H1 (cell line): ENCODE measurements at regions not wholly inside any gene's neighbourhood (a gene's known extent, or its start where the extent isn't known, plus 50 kb on each side); places are given as distances from the start of the nearest gene placed in this dataset.

Experiments
- CHD1 ChIP-seq: IDR thresholded peaks from 2 replicates; pipeline ENCODE4 v1.6.1; 2012; ENCODE audit warnings: low read depth, low read length, improper control_type of control experiment
- CTCF ChIP-seq, 3 experiments: IDR thresholded peaks; 1 replicate in 2 of 3; 2 replicates in 1 of 3; pipeline versions ENCODE4 v1.5.1 to v1.6.1; 2011; ENCODE audit warnings: low read length in 3 of 3, mild to moderate bottlenecking in 3 of 3, inconsistent platforms in 2 of 3, low read depth in 1 of 3, moderate library complexity in 1 of 3; ENCODE audit not compliant: insufficient read depth in 1 of 3; ENCODE audit errors: control extremely low read depth in 1 of 3
- EGR1 ChIP-seq: IDR thresholded peaks from 2 replicates; pipeline ENCODE4 v1.6.1; 2011; ENCODE audit warnings: low read depth, low read length, borderline replicate concordance
- JUN ChIP-seq: IDR thresholded peaks from 2 replicates; pipeline ENCODE4 v1.6.1; 2011; ENCODE audit warnings: low read depth, mild to moderate bottlenecking, improper control_type of control experiment, low read length
- KDM4A ChIP-seq: IDR thresholded peaks from one replicate; pipeline ENCODE4 v1.7.1; 2012; ENCODE audit warnings: low read depth, mild to moderate bottlenecking, moderate library complexity, low read length, inconsistent platforms; ENCODE audit not compliant: severe bottlenecking
- PHF8 ChIP-seq: fragments of 200-600 bp; sonication (generic); conservative IDR thresholded peaks from 2 replicates; pipeline ENCODE4 v1.7.1; 2012; ENCODE audit warnings: low read depth, mild to moderate bottlenecking, inconsistent platforms, low read length, moderate library complexity
- SAP30 ChIP-seq: fragments of 300-600 bp; sonication (generic); IDR thresholded peaks from 2 replicates; pipeline ENCODE4 v1.7.1; 2012; ENCODE audit warnings: low read length, moderate library complexity, mild to moderate bottlenecking, inconsistent platforms; ENCODE audit not compliant: insufficient read depth, insufficient replicate concordance
- SIX5 ChIP-seq: IDR thresholded peaks from 2 replicates; pipeline ENCODE4 v1.6.1; 2011; ENCODE audit warnings: mild to moderate bottlenecking, low read depth, low read length
- SRF ChIP-seq: IDR thresholded peaks from 2 replicates; pipeline ENCODE4 v1.6.1; 2011; ENCODE audit warnings: mild to moderate bottlenecking, low read depth, low read length, moderate library complexity
- TF ChIP-seq, protein P1 (sequence below): fragments of 300-600 bp; sonication (generic); IDR thresholded peaks from 2 replicates; pipeline ENCODE4 v1.7.1; 2012; ENCODE audit warnings: low read length, moderate library complexity, mild to moderate bottlenecking, inconsistent platforms; ENCODE audit not compliant: insufficient replicate concordance

DNA sequence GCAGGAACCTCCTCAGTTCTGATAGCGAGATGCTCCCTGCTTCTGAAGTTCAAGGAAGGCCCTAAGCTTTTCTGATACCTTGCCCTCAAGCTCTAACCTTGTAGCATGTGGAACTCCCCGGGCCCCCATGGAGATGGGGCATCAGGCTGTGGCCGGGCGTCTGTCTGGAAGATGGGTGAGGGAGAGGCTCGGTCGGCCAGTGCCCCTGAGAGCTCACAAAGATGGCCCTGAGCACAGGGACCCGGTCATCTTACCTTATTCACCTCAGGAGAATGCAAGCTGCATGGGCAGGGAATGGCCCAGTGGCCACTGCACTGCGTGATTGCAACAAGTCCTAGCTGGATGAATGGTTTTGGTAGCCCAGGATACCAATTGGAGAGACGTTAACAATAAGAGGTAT lies 830.3 kb downstream of the TBC1D22A start (continued):
- TF ChIP-seq, protein P1, sequence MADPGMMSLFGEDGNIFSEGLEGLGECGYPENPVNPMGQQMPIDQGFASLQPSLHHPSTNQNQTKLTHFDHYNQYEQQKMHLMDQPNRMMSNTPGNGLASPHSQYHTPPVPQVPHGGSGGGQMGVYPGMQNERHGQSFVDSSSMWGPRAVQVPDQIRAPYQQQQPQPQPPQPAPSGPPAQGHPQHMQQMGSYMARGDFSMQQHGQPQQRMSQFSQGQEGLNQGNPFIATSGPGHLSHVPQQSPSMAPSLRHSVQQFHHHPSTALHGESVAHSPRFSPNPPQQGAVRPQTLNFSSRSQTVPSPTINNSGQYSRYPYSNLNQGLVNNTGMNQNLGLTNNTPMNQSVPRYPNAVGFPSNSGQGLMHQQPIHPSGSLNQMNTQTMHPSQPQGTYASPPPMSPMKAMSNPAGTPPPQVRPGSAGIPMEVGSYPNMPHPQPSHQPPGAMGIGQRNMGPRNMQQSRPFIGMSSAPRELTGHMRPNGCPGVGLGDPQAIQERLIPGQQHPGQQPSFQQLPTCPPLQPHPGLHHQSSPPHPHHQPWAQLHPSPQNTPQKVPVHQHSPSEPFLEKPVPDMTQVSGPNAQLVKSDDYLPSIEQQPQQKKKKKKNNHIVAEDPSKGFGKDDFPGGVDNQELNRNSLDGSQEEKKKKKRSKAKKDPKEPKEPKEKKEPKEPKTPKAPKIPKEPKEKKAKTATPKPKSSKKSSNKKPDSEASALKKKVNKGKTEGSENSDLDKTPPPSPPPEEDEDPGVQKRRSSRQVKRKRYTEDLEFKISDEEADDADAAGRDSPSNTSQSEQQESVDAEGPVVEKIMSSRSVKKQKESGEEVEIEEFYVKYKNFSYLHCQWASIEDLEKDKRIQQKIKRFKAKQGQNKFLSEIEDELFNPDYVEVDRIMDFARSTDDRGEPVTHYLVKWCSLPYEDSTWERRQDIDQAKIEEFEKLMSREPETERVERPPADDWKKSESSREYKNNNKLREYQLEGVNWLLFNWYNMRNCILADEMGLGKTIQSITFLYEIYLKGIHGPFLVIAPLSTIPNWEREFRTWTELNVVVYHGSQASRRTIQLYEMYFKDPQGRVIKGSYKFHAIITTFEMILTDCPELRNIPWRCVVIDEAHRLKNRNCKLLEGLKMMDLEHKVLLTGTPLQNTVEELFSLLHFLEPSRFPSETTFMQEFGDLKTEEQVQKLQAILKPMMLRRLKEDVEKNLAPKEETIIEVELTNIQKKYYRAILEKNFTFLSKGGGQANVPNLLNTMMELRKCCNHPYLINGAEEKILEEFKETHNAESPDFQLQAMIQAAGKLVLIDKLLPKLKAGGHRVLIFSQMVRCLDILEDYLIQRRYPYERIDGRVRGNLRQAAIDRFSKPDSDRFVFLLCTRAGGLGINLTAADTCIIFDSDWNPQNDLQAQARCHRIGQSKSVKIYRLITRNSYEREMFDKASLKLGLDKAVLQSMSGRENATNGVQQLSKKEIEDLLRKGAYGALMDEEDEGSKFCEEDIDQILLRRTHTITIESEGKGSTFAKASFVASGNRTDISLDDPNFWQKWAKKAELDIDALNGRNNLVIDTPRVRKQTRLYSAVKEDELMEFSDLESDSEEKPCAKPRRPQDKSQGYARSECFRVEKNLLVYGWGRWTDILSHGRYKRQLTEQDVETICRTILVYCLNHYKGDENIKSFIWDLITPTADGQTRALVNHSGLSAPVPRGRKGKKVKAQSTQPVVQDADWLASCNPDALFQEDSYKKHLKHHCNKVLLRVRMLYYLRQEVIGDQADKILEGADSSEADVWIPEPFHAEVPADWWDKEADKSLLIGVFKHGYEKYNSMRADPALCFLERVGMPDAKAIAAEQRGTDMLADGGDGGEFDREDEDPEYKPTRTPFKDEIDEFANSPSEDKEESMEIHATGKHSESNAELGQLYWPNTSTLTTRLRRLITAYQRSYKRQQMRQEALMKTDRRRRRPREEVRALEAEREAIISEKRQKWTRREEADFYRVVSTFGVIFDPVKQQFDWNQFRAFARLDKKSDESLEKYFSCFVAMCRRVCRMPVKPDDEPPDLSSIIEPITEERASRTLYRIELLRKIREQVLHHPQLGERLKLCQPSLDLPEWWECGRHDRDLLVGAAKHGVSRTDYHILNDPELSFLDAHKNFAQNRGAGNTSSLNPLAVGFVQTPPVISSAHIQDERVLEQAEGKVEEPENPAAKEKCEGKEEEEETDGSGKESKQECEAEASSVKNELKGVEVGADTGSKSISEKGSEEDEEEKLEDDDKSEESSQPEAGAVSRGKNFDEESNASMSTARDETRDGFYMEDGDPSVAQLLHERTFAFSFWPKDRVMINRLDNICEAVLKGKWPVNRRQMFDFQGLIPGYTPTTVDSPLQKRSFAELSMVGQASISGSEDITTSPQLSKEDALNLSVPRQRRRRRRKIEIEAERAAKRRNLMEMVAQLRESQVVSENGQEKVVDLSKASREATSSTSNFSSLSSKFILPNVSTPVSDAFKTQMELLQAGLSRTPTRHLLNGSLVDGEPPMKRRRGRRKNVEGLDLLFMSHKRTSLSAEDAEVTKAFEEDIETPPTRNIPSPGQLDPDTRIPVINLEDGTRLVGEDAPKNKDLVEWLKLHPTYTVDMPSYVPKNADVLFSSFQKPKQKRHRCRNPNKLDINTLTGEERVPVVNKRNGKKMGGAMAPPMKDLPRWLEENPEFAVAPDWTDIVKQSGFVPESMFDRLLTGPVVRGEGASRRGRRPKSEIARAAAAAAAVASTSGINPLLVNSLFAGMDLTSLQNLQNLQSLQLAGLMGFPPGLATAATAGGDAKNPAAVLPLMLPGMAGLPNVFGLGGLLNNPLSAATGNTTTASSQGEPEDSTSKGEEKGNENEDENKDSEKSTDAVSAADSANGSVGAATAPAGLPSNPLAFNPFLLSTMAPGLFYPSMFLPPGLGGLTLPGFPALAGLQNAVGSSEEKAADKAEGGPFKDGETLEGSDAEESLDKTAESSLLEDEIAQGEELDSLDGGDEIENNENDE, result no peak
- no peak for TF ChIP-seq SIX5
- no peak for TF ChIP-seq EGR1
- TF ChIP-seq JUN, result no peak
- TF ChIP-seq CHD1, result no peak
- no peak for TF ChIP-seq CTCF (IDR thresholded peaks at IDR 0.05; ENCODE audit: control extremely low read depth in 1 of 3, insufficient read depth in 1 of 3, low read depth in 1 of 3, low read length in 3 of 3)
- TF ChIP-seq PHF8, result no peak
- TF ChIP-seq KDM4A, result no peak
- TF ChIP-seq SAP30, result no peak
- no peak for TF ChIP-seq SRF
